ENCODE measurements at regions not wholly inside any gene's neighbourhood (a gene's known extent, or its start where the extent isn't known, plus 50 kb on each side); places are given as distances from the start of the nearest gene placed in this dataset.
"Not testable (repeated sequence)": the region's sequence is repeated elsewhere in the genome, so short reads cannot be mapped to it uniquely, and the experiment has no call there.

GRCh38 chr5:104546871-104547270 lies 984.3 kb upstream of the NUDT12 start:
- H2AFZ ChIP-seq (replicated peaks; ENCODE audit: low read length, poor library complexity); H3K9ac ChIP-seq (ENCODE audit: low read depth, low read length); ATAC-seq (ENCODE audit: low read depth); BruUV-seq (replicated peaks); H3K4me3 ChIP-seq (ENCODE audit: insufficient read depth, low read depth, low read length); H2AK9ac ChIP-seq (replicated peaks; ENCODE audit: low read depth, low read length, poor library complexity); H3K9me1 ChIP-seq (ENCODE audit: insufficient read depth, low read length); H2BK15ac ChIP-seq (ENCODE audit: low read depth, low read length); H3K23ac ChIP-seq (ENCODE audit: low read depth, low read length); H3K36me3 ChIP-seq (ENCODE audit: control insufficient read depth, insufficient read depth, low read length); in situ Hi-C loops (cut with MboI; ENCODE audit: low sequenced_read_pairs); H4K20me1 ChIP-seq (ENCODE audit: insufficient read depth, low read length); H4K5ac ChIP-seq (ENCODE audit: low read depth, low read length); DNase-seq; H2BK120ac ChIP-seq (ENCODE audit: low read depth, low read length); CTCF ChIA-PET; H3K4ac ChIP-seq (ENCODE audit: low read depth, low read length); H3K14ac ChIP-seq (replicated peaks; ENCODE audit: low read depth, low read length); H2BK5ac ChIP-seq (ENCODE audit: low read depth, low read length, poor library complexity, severe bottlenecking); H3K4me2 ChIP-seq (ENCODE audit: low read depth, low read length); H3K18ac ChIP-seq (ENCODE audit: low read depth, low read length); intact Hi-C loops (cut with micrococcal nuclease); H3K56ac ChIP-seq (ENCODE audit: extremely low read depth, insufficient read depth, low read length); H4K91ac ChIP-seq (ENCODE audit: insufficient read depth, low read depth, low read length); H3K27me3 ChIP-seq (ENCODE audit: control insufficient read depth, insufficient read depth, low read length); POLR2A ChIA-PET (ENCODE audit: unreplicated experiment); H2AK5ac ChIP-seq (ENCODE audit: low read depth, low read length); H3K4me1 ChIP-seq (ENCODE audit: control insufficient read depth, insufficient read depth, low read length); H3K27ac ChIP-seq (ENCODE audit: insufficient read depth, low read length); H2BK20ac ChIP-seq (ENCODE audit: low read depth, low read length); H3K9me3 ChIP-seq (ENCODE audit: control insufficient read depth, insufficient read depth, low read length); dilution Hi-C loops (cut with HindIII; ENCODE audit: low sequenced_read_pairs, unreplicated experiment); H4K8ac ChIP-seq (ENCODE audit: low read depth in 2 of 2, low read length in 2 of 2); H3K79me1 ChIP-seq (ENCODE audit: low read depth in 1 of 2, low read length in 2 of 2): not testable (repeated sequence)
- 95% methylated on average over 3 of the region's 6 CpGs; no CpG with 5 or more reads in 1 of the 2 experiments for WGBS, 2 experiments (ENCODE audit: extremely low coverage in 2 of 2, insufficient read length in 1 of 2)

Data from IMR-90 (cell line).